ENCODE measurements at regions not wholly inside any gene's neighbourhood (a gene's known extent, or its start where the extent isn't known, plus 50 kb on each side); places are given as distances from the start of the nearest gene placed in this dataset.

DNA sequence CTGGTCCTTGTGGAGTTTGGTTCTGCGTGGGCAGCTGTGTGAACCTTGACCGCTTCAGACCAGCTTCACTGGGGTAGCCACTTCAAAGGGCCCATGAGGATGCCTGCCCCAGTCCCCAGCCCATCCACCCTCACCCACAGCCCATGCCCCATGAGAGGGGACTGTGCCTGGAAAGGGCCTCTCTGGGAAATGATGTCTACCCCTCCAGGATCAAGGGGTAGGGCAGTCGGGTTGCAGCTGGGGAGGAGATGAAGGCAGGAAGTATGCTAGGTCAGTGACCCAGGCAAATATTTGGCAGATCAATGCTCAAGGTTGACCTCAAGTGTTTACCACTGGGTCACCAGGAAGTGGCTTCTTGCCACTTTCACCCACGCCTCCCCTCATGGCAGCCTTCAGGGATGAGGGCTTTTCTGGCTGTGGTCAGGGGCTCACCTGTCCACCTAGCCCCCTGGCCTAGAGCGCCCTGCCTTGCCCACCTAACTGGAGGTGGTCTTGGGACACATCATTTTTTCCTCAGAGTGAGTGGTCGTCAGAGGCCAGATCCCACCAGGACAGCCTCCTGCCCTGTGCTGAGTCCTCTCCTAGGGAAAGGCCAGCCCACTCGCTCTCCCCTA lies 109.5 kb downstream of the SNX5 start:
- ChIA-PET POLR2A (no interaction called here), RAD21 (ENCODE audit: low non-redundant PET in 1 of 2, low total read pairs in 2 of 2, uncharacterized antibody in 2 of 2, unreplicated experiment in 2 of 2) (no interaction called here), CTCF (no interaction called here)
- H3K9me2 ChIP-seq (ENCODE audit: insufficient read depth): no peaks in the 10 kb centered on the region
- peaks cover under 1 to 3% of the 10 kb centered on the region in 2 experiments; a peak in 1 of 4 replicates for H3K4me1 ChIP-seq (ENCODE audit: control insufficient read depth in 1 of 2, insufficient read depth in 2 of 2, low read length in 2 of 2)
- H3K4me2 ChIP-seq (ENCODE audit: low read length): no peak overlapping the region
- DNase-seq (ENCODE audit: low read depth, low spot score) (no peak), ATAC-seq (no peak)
- intact Hi-C loops (cut with micrococcal nuclease): no loop called here
- no peaks in the 10 kb centered on the region for H3K79me2 ChIP-seq (ENCODE audit: insufficient read depth, low read length)
- H3K27ac ChIP-seq (ENCODE audit: low read depth, low read length): no peak overlapping the region
- TF ChIP-seq YY1 (IDR thresholded peaks at IDR 0.05; ENCODE audit: extremely low read depth, insufficient replicate concordance, low read depth, low read length): no peak
- TF ChIP-seq EZH2phosphoT487 (IDR thresholded peaks at IDR 0.05; ENCODE audit: borderline replicate concordance): no peak
- no peak for TF ChIP-seq EGR1 (IDR thresholded peaks at IDR 0.05; ENCODE audit: low read depth)
- TF ChIP-seq CEBPB (IDR thresholded peaks at IDR 0.05; ENCODE audit: low read depth): no peak
- no peak for TF ChIP-seq TCF7L2 (IDR thresholded peaks at IDR 0.05; ENCODE audit: borderline replicate concordance, extremely low read depth, insufficient read depth, insufficient read length)
- TF ChIP-seq ZFX (IDR thresholded peaks at IDR 0.05): no peak
- TF ChIP-seq ELF1 (IDR thresholded peaks at IDR 0.05; ENCODE audit: borderline replicate concordance, low read depth): no peak
- no peak for TF ChIP-seq SRF (IDR thresholded peaks at IDR 0.05; ENCODE audit: low read depth)
- TF ChIP-seq, protein P1, sequence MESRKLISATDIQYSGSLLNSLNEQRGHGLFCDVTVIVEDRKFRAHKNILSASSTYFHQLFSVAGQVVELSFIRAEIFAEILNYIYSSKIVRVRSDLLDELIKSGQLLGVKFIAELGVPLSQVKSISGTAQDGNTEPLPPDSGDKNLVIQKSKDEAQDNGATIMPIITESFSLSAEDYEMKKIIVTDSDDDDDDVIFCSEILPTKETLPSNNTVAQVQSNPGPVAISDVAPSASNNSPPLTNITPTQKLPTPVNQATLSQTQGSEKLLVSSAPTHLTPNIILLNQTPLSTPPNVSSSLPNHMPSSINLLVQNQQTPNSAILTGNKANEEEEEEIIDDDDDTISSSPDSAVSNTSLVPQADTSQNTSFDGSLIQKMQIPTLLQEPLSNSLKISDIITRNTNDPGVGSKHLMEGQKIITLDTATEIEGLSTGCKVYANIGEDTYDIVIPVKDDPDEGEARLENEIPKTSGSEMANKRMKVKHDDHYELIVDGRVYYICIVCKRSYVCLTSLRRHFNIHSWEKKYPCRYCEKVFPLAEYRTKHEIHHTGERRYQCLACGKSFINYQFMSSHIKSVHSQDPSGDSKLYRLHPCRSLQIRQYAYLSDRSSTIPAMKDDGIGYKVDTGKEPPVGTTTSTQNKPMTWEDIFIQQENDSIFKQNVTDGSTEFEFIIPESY (IDR thresholded peaks at IDR 0.05; ENCODE audit: extremely low read depth, insufficient replicate concordance, low read length): no peak
- no peaks in the 10 kb centered on the region for H4K20me1 ChIP-seq (ENCODE audit: insufficient read depth)
- no TSS peak for BruUV-seq (replicated peaks)
- H3K9ac ChIP-seq (ENCODE audit: low read length): no peak overlapping the region
- H3K9me3 ChIP-seq (ENCODE audit: control insufficient read depth in 1 of 2, insufficient read depth in 1 of 2, low read depth in 1 of 2, low read length in 2 of 2): no peaks in the 10 kb centered on the region
- no peaks in the 10 kb centered on the region for H3K27me3 ChIP-seq (ENCODE audit: insufficient read depth, low read length)
- no peak overlapping the region for H2AFZ ChIP-seq (ENCODE audit: low read depth, low read length, poor library complexity, severe bottlenecking)
- no peaks in the 10 kb centered on the region for H3K36me3 ChIP-seq (ENCODE audit: control insufficient read depth in 1 of 2, insufficient read depth in 2 of 2, low read length in 2 of 2)
- no peak overlapping the region for H3K4me3 ChIP-seq (replicated peaks in 1 of 2; ENCODE audit: low read depth in 1 of 2, low read length in 2 of 2)

Data from HCT116 (cell line).